NOMO-1 treated with DMSO at 0.1 percent for 48 hours (cell line): ENCODE measurements at regions not wholly inside any gene's neighbourhood (a gene's known extent, or its start where the extent isn't known, plus 50 kb on each side); places are given as distances from the start of the nearest gene placed in this dataset.
"Not testable (repeated sequence)": the region's sequence is repeated elsewhere in the genome, so short reads cannot be mapped to it uniquely, and the experiment has no call there.

Experiments
- DNase-seq: peaks from one replicate; lab custom pipeline; 2025; ENCODE audit not compliant: unreplicated experiment; lab: John Stamatoyannopoulos, UW

DNA sequence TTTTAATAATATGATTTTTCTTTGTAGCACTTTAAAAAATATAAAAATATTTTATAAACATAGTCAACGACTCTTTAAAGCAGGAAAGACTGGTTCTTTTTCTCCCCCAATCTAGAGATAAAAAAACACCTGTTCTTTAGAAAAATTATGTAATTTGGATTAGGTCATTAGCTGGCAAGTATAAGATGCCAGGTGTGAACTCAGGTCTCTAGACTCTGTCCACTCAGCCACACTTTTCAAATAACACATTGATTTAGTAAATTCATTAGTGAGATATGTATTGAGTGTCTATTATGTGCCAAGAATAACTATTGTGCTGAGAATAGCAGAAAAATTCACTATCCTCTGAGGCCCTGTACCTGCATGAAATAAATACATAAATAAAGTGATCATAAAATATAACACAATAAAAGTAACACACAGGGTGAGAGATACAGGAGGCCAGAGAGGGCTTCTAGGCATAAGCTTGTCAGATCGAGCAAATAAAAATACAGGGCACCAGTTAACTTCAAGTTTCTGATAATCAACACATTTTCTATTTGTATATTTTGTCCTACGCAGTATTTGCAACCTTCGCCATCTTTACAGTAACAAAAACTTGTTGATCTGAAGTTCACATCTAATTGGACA lies 867.1 kb upstream of the GBE1 start:
- no peak for DNase-seq

DNA sequence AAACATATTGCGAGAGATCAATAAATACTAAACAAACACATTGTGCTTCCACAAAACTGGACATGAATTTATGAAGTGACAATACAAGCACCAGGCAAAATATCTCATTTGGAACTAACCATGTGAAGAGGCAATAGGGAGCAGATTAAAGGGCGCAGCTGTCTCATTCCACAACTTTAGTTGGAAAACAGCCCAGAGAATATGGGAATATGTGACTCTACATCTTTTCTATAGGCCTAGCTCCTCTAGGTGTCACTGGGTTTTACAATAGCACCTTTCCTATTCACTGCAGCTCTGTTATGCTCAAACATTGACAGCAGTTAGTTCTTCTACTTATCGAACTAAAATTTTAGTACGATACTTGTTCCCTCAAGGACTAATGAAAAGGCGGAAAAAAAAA lies 866.3 kb upstream of the GBE1 start:
- no peak for DNase-seq

DNA sequence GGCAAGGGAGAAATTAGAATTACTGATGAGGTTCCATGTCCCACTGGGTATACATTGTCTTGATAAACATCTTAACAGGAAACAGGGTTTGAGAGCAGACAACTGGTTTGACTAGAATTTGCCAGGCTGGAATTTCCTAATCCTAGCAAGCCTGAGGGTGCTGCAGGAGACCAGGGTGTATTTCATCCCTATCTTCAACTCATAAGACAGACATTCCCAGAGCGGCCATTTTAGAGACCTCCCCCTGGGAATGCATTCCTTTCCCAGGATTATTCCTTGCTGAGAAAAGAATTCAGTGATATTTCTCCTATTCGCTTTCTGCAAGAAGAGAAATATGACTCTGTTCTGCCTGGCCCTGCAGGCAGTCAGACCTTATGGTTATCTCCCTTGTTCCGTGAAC lies 859.3 kb upstream of the GBE1 start:
- DNase-seq = not testable (repeated sequence)

DNA sequence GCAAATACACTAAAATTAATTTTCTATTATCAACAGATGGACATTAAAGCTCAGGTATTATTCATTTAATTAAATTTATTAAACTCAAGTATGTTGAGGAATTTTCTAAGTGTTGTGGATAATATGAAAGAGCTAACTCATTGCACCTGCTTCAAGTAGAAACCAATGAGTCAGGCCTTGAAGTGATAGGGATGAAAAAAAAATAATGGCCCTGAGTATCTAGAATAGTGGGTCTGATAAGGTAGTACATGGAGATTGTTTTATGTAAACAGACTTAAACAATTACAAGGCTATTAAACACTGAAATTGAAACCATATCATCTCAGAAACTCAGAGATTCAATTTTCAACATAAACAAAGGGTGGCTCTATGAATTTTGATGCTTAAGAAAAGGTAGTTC lies 857.1 kb upstream of the GBE1 start:
- DNase-seq = no peak

DNA sequence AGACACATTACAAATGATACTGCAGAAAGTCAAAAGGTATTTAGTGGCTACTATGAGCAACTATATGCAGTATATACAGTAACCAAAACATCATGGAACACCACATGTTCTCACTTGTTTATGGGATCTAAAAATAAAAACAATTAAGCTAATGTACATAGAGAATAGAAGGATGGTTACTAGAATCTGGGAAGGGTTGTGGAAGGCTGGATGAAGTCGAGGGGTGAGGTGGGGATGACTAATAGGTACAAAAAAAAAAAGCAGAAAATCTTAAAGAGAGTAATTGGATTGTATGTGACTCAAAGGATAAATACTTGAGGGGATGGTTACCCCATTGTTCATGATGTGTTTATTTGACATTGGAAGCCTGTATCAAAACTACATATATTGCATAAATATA lies 848.8 kb upstream of the GBE1 start:
- DNase-seq = no peak

DNA sequence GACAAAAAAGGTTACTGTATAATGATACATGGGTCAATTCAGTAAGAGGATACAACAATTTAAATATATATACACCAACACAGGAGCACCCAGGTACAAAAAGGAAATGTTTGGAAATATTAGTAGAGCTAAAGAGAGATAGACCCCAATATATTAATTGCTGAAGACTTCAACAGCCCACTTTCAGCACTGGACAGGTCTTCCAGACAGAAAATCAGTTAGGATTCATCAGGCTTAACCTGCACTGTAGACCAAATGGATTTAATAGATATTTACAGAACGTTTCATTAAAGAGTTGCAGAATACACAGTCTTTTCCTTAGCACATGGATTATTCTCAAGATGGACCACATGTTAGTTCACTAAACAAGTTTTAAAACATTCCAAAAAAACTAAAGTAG lies 845.9 kb upstream of the GBE1 start:
- no peak for DNase-seq

DNA sequence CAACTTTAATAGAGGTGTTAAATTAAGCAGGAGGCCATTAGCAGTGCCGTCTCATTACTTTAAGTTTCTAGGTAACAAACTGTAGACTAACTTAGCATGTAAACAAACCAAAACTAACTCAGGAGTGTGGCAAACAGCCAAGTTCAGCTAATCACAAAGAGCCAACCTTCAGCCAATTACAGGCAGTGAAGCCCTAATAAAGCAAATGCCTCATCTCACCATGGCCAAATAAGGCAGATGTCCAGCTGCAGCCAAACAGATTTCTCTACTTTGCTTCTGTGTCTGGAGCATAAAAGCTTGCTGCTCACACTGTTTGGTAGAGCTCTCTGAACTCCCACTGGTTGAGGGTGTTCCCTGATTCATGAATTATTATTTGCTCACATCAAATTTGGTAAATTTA lies 835.4 kb upstream of the GBE1 start:
- no peak for DNase-seq

DNA sequence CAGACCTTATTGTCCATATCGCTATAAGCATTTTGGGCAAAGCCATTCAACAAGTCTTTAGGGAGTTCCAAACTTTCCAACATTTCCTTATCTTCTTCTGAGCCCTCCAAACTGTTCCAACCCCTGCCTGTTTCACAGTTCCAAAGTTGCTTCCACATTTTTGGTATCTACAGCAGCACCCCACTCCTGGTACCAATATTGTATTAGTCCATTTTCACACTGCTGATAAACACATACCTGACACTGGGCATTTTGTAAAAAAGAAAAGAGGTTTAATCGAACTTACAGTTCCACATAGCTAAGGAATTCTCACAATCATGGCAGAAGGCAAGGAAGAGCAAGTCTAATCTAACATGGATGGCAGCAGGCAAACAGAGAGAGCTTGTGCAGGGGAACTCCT lies 834.1 kb upstream of the GBE1 start:
- DNase-seq = no peak

DNA sequence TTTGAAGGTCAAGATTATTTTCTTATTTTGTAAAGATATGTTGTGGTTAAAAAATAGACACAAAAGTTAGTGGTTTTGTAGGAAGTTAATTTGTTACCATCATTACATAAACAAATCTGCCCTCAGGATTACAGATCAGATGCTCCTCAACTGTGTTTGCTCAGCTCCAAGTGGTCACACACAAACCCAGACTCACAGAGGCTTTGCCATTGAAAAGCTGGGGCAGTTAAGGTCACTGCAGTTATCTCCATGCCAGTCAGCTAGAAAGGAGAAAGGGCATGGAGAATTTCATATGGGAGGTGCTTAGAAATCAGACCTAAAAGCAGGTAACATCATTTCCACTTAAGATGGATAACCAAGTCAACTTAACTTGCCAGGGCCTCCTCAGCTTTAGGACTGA lies 825.7 kb upstream of the GBE1 start:
- DNase-seq = no peak

DNA sequence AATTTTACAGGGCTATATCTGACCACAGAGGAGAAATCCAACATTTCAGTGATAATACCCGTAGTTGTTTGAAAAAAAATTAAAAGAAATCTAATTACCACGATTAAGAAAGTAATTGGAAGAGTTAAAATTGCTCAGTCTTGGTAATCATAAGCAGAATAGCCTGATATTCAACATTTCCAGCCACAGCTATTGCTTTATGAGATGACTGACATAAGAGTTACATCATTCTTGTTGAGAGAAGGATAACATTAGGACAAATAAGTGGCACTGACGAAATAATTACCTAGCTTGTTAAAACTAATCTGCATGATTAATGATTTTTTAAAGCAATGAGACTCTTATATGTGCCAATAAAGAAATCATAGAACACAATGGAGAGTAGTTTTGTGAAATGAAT lies 825.0 kb upstream of the GBE1 start:
- DNase-seq = no peak

DNA sequence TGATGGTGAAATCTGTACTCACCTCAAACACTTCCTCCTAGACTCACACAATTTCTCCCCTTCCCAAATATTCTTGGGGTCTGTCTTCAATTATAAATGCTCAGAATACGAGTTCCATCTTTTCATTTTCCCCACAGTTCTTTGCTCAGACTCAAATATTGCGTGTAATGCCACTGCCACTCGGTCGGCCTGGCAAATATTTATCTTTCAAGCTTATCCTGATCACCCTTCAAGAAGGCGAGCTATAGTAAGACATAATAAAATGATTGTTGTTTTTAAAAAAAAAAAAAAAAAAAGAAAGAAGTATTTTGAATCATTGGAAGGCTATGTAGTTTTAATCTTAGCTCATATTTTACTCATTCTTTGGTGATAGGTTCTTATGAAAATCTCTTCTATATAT lies 824.6 kb upstream of the GBE1 start:
- DNase-seq = not testable (repeated sequence)

DNA sequence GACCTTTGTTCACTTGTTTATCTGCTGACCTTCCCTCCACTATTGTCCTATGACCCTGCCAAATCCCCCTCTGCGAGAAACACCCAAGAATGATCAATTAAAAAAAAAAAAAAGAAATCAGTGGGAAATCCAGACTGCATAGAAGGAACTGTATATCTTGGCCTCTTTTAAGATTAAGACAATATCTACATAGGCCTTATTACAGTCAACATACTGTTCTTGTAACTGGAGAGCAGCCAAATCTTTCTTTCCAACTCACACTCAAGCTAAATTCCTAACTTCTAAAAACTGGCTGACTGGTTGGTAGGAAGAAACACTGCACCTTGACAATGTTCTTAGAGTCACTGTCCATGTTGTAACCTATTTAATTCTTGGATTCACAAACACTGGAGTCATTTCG lies 824.1 kb upstream of the GBE1 start:
- not testable (repeated sequence) for DNase-seq

DNA sequence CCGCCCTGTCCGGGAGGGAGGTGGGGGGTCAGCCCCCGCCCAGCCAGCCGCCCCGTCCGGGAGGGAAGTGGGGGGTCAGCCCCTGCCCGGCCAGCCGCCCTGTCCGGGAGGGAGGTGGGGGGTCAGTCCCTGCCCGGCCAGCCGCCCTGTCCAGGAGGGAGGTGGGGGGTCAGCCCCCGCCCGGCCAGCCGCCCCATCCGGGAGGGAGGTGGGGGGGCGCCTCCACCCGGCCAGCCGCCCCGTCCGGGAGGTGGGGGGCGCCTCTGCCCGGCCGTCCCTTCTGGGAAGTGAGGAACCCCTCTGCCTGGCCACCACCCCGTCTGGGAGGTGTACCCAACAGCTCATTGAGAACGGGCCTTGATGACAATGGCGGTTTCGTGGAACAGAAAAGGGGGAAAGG lies 823.4 kb upstream of the GBE1 start:
- not testable (repeated sequence) for DNase-seq

DNA sequence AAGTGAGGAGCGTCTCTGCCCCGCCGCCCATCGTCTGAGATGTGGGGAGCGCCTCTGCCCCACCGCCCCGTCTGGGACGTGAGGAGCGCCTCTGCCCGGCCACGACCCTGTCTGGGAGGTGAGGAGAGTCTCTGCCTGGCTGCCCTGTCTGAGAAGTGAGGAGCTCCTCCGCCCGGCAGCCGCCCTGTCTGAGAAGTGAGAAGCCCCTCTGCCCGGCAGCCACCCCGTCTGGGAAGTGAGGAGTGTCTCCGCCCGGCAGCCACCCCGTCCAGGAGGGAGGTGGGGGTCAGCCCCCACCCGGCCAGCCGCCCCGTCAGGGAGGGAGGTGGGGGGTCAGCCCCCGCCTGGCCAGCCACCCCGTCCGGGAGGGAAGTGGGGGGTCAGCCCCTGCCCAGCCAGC lies 823.0 kb upstream of the GBE1 start:
- not testable (repeated sequence) for DNase-seq

DNA sequence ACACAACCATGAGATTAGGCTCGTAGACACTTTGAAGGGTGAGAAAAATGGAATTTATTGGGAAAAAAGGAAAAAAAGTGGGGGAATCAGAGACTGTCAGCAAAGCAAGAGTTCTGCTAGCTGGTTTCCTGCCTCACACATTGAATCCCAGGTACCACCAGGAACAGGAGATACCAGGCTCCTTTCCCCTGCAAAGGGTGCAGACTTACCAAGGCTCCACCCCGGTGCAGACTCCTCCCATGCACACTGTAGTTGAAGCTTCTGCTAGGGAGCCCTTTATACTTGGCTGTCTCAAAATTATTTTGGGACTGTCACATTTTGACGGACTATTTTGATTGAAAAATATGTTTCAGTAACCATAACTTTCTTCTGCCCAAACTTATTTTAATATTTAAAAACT lies 819.9 kb upstream of the GBE1 start:
- DNase-seq = no peak

DNA sequence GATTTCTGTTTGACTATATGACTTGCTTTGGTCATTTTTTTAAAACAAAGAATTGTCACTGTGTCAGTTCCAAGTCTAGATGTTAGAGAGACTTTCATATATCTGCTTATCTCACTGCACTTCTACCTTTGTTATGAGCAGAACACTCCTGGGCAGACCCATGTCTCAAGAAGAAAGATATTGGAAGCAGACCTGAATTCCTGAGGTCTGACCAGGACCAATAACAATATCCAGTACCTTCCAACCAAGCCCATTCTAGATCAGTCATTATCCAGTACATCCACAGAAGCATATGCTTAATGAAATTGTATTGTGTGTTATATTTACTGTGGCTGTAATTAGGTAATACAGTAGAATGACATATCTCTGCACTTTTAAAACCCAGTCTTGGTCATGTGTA lies 811.3 kb upstream of the GBE1 start:
- DNase-seq = no peak

DNA sequence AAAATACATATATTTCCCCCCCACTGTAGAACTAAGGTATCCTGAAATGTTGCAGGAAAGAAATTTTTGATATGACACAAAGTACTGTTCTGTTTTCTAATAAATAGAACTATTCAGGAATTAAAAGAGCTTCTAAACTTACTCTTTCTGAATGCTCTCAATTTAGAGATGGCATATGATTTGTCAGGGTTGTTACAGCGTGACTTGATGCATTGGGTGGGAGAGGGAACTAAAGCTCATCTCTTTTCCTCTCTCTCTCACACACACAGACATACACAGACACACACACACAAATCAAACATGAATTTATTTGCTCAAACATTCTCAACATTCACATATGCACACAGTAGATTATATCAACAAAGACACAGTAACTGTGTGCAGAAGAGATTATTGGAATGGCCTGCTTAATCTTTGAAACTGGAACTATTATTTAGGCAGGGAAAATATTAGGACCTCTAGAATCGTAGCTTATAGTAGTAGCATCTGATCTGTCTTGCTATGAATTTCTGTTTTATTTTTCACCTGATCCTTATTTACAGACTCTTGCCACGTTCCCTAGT lies 807.4 kb upstream of the GBE1 start:
- no peak for DNase-seq

DNA sequence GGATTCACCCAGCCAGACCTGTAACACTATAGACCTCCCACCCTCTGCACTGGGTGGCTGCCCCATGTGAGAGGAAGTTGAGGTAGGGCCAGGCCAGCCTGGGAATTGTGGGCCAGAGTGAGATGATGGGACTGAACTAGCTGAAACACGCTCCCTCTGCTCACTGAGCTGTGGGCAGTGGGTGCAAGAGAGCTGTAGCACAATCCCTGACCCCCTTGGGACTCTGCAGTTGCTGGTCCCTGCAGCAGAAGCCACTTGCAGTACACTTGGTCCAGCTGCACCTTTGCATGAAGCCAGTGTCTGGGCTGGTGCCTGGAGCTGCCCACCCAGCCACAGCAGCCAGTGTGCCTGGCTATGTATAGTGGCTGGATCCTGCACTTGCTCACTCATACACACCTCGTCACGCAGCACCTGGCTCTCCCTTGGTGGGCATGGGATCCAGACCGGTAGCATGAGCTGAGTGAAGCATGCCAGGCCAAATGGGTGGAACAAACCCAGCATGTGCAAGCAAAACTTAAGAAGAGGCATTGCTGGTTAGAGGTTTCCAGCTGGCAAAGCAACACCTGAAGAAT lies 805.7 kb upstream of the GBE1 start:
- DNase-seq = no peak

DNA sequence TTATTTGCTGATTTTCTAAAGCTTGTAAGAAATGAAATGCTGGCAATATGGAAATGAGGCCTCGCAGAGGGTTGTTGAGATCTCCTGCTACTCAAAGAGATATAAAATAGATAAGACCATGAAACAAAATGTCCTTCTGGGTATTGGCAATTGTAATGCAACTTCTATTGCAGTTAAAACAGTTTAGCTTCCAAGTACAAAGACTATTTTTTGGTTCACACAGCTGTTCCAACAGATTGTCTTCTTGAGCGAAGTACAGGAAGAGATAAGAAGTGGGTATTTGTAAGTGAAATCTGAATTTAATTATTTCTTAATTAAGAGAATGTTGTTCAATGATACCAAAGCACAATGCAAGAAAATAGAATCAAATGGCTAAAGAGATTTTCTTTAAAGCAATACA lies 801.5 kb upstream of the GBE1 start:
- DNase-seq = no peak

DNA sequence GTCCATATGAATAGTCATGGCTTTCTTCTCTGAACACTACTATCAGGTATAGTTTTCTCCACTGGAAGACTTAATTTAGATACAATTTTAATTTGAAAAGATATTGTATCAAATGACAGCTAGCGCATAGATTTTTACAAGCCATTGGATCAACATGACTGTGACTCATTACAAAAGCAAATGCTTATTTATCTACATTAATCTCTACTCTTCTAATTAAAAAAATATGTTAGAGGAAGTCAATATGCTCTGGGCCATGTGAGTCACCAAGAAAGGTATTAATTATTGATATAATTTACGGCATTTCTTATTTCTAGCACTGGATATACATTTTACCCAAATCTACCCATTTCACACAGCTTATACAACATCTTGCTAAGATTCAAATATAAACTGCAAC lies 800.3 kb upstream of the GBE1 start:
- no peak for DNase-seq

DNA sequence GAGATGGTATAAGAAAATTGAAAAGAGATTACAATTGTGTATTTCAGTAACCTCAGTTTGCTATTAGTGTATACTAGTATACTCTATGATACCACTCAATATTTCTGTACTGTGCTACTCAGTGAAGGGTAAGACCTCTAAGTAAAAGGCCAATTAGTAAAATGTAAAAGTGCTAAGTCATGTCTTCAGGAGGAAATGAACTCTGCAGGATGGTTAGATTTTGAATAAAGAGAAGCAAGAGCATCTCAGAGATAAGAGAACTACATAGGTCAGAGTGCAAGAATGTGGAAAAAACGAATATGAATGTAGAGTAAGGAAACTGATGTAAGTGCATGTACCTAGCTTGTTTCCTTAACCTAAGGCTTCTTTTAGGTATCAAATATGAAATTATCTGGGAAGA lies 796.6 kb upstream of the GBE1 start:
- no peak for DNase-seq

DNA sequence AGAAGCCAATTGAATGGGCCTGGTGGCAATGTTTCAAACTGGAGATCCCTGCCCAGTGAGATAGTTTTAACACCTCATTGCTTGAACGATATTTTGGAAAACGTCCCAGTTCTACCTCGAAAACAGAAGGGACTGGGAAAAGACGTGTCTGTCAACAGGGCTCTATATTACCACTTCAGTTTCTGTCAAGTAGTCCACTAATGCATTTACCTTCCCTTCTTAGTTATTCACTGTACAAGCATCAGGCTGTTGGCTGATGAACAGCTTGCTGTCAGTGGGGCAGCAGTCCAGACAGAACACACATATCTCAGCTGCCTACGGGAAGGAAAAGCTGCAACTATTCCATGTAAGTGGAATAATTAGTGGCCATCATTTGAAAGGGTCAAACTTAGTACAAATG lies 794.7 kb upstream of the GBE1 start:
- DNase-seq = no peak

DNA sequence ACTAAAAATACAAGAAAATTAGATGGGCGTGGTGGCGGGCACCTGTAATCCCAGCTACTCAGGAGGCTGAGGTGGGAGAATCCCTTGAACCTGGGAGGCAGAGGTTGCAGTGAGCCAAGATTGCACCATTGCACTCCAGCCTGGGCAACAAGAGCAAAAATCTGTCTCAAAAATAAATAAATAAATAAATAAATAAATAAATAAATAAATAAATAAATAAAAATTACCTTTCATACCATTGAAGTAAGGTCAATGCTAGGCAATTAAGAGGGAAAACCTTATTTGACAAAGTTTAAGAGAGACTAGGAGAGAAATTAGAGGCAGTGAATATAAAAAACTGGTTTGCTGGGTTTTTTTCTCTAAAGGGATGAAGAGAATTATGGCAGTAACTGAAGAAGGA lies 781.1 kb upstream of the GBE1 start:
- DNase-seq = not testable (repeated sequence)
